ENCODE measurements at regions not wholly inside any gene's neighbourhood (a gene's known extent, or its start where the extent isn't known, plus 50 kb on each side); places are given as distances from the start of the nearest gene placed in this dataset.
"Not testable (repeated sequence)": the region's sequence is repeated elsewhere in the genome, so short reads cannot be mapped to it uniquely, and the experiment has no call there.

GRCh38 chr9:80976403-80976802 lies 712.9 kb downstream of the TLE1 start:
- CTCF ChIA-PET = no interaction called here
- TF ChIP-seq, protein P1, sequence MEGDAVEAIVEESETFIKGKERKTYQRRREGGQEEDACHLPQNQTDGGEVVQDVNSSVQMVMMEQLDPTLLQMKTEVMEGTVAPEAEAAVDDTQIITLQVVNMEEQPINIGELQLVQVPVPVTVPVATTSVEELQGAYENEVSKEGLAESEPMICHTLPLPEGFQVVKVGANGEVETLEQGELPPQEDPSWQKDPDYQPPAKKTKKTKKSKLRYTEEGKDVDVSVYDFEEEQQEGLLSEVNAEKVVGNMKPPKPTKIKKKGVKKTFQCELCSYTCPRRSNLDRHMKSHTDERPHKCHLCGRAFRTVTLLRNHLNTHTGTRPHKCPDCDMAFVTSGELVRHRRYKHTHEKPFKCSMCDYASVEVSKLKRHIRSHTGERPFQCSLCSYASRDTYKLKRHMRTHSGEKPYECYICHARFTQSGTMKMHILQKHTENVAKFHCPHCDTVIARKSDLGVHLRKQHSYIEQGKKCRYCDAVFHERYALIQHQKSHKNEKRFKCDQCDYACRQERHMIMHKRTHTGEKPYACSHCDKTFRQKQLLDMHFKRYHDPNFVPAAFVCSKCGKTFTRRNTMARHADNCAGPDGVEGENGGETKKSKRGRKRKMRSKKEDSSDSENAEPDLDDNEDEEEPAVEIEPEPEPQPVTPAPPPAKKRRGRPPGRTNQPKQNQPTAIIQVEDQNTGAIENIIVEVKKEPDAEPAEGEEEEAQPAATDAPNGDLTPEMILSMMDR (conservative IDR thresholded peaks at IDR 0.05; ENCODE audit: low read depth) = no peak
- no peak for DNase-seq (ENCODE audit: low spot score)
- no peak overlapping the region for H3K27ac ChIP-seq
- POLR2A ChIA-PET (ENCODE audit: low non-redundant PET) = no interaction called here

DNA sequence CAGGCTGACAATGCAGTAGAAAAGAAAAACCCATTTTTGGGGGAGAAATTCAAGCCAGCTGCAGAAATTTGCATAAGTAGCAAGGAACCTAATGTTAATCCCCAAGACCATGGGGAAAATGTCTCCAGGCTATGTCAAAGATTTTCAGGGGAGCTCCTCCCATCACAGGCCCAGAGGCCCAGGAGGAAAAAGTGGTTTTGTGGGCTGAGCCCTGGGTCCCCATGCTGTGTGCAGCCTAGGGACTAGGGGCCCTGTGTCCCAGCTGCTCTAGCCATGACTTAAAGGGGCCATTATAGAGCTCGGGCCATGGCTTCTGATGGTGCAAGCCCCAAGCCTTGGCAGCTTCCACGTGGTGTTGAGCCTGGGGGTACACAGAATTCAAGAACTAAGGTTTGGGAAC lies 719.0 kb downstream of the TLE1 start:
- POLR2A ChIA-PET (ENCODE audit: low non-redundant PET); CTCF ChIA-PET; DNase-seq (ENCODE audit: low spot score): not testable (repeated sequence)

GRCh38 chr9:80968611-80969010 lies 720.7 kb downstream of the TLE1 start:
- CTCF ChIA-PET = interaction anchor here (0.6 to 1.1 kb wide), 2 partner anchors 107 to 1276 kb away, joined by 3 read pairs; no protein-coding TSS in a partner anchor
- H3K27ac ChIP-seq = no peak overlapping the region
- POLR2A ChIA-PET (ENCODE audit: low non-redundant PET) = no interaction called here
- peak; percentile 18 for DNase-seq (ENCODE audit: low spot score)
- TF ChIP-seq, protein P1 (conservative IDR thresholded peaks at IDR 0.05; ENCODE audit: low read depth) = no peak

More for the DNA sequence above, 719.0 kb downstream of the TLE1 start:
- H3K27ac ChIP-seq = not testable (repeated sequence)

DNA sequence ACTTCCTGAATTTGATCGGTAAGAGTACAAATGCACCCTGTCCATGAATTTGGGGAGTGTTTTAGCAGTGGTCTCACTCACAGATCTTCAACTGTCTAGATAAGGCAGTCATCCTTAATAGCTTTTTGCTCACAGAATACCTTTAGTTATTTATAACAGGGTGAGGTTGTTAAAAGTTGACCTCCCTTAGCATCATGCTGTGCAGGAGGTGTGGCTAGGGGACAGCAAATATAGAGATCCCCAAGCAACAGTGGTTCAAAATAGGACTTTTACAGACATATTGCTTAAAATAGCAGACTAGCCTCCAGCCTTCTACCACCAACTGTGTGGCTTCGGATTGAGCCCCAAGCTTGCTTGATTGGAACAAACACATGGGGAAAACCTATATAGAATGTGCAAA lies 724.4 kb downstream of the TLE1 start:
- H3K27ac ChIP-seq = no peak overlapping the region
- POLR2A ChIA-PET (ENCODE audit: low non-redundant PET) = no interaction called here
- TF ChIP-seq, protein P1 (conservative IDR thresholded peaks at IDR 0.05; ENCODE audit: low read depth) = no peak
- CTCF ChIA-PET = no interaction called here
- no peak for DNase-seq (ENCODE audit: low spot score)

DNA sequence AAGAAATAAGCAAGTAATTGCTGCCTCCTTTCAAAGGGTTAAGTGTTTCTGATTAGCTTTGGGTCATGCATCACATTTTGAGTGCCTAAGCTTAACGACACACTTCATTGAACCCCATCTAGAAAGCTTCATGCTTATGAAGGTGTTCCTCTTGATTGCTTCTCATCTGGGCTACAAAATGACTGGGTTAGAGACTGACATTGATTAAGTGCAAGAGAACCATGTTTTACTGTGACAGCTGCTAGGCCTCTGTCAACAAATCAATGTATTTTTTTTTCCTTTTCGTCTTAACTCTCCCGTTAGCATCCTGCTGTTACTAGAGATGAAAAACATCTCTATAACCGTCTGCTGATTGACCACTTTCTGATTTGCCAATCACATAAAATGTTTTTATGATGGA lies 725.0 kb downstream of the TLE1 start:
- POLR2A ChIA-PET (ENCODE audit: low non-redundant PET) = no interaction called here
- TF ChIP-seq, protein P1 (conservative IDR thresholded peaks at IDR 0.05; ENCODE audit: low read depth) = no peak
- CTCF ChIA-PET = interaction anchor here (0.6 kb wide), 1 partner anchor 394 kb away, joined by 5 read pairs; no protein-coding TSS in a partner anchor
- DNase-seq (ENCODE audit: low spot score) = no peak
- no peak overlapping the region for H3K27ac ChIP-seq

- CTCF ChIA-PET = interaction anchor here (0.6 kb wide), 1 partner anchor 528 kb away, joined by 3 read pairs; no protein-coding TSS in a partner anchor
- DNase-seq (ENCODE audit: low spot score) = no peak
Observed at GRCh38 chr9:80957801-80958200, 731.5 kb downstream of the TLE1 start.

DNA sequence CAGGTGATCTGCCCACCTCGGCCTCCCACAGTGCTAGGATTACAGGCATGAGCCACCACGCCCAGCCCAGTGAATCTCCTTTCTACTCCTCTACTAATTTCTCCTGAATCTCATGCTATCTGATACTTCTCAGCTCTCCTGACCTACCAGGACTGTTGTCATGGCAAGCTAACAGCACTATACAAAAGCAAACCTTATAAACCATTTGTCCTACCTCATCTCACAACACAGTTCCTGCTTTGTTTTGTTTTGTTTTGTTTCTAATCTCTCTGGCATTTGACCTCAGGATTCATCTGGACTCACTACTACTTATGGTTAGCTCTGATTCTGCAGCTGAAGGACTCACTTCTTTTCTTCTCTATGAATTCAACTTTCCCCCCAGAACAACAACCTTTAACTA lies 734.8 kb downstream of the TLE1 start:
- H3K27ac ChIP-seq = no peak overlapping the region
- TF ChIP-seq, protein P1 (conservative IDR thresholded peaks at IDR 0.05; ENCODE audit: low read depth) = no peak
- DNase-seq (ENCODE audit: low spot score) = no peak

More at GRCh38 chr9:80957801-80958200, 731.5 kb downstream of the TLE1 start:
- TF ChIP-seq, protein P1 (conservative IDR thresholded peaks at IDR 0.05; ENCODE audit: low read depth) = no peak
- H3K27ac ChIP-seq = no peak overlapping the region
- POLR2A ChIA-PET (ENCODE audit: low non-redundant PET) = no interaction called here

More for the DNA sequence above, 734.8 kb downstream of the TLE1 start:
- ChIA-PET POLR2A (ENCODE audit: low non-redundant PET) (no interaction called here), CTCF (no interaction called here)
